GM23248 (cell line): ENCODE measurements at regions not wholly inside any gene's neighbourhood (a gene's known extent, or its start where the extent isn't known, plus 50 kb on each side); places are given as distances from the start of the nearest gene placed in this dataset.

Experiments
- DNase-seq: peaks from one replicate; pipeline ENCODE4 v3.0.0-alpha.2; 2015
- H2AFZ ChIP-seq: fragments of 200-600 bp; sonication (generic); 2 replicates; pipeline ENCODE4 v1.6.1; 2016; ENCODE audit warnings: antibody characterized with exemption
- H3F3A ChIP-seq: fragments of 200-600 bp; sonication (generic); 2 replicates; pipeline ENCODE4 v1.6.1; 2016; ENCODE audit warnings: mild to moderate bottlenecking, antibody characterized with exemption, mixed run types; ENCODE audit not compliant: insufficient read depth
- H3K27ac ChIP-seq: fragments of 200-600 bp; sonication (generic); 2 replicates; pipeline ENCODE4 v1.5.1; 2016; ENCODE audit warnings: mild to moderate bottlenecking
- H3K27me3 ChIP-seq: fragments of 200-600 bp; sonication (generic); replicated peaks from 2 replicates; pipeline ENCODE4 v1.6.1; 2016; ENCODE audit warnings: mild to moderate bottlenecking; ENCODE audit not compliant: insufficient read depth
- H3K36me3 ChIP-seq: fragments of 200-600 bp; sonication (generic); 2 replicates; pipeline ENCODE4 v1.6.1; 2016; ENCODE audit warnings: low read depth, mild to moderate bottlenecking
- H3K4me1 ChIP-seq: fragments of 200-600 bp; sonication (generic); 2 replicates; pipeline ENCODE4 v1.6.1; 2016; ENCODE audit warnings: mild to moderate bottlenecking; ENCODE audit not compliant: insufficient read depth
- H3K4me2 ChIP-seq: fragments of 200-600 bp; sonication (generic); one replicate; pipeline ENCODE4 v1.6.1; 2016; ENCODE audit warnings: mild to moderate bottlenecking; ENCODE audit not compliant: unreplicated experiment
- H3K4me3 ChIP-seq: fragments of 200-600 bp; sonication (generic); 2 replicates; pipeline ENCODE4 v1.5.1; 2016; ENCODE audit warnings: mild to moderate bottlenecking
- H3K79me2 ChIP-seq: fragments of 200-600 bp; sonication (generic); 2 replicates; pipeline ENCODE4 v1.6.1; 2016; ENCODE audit warnings: mild to moderate bottlenecking; ENCODE audit not compliant: insufficient read depth
- H3K9ac ChIP-seq: fragments of 200-600 bp; sonication (generic); 2 replicates; pipeline ENCODE4 v1.6.1; 2016; ENCODE audit warnings: mild to moderate bottlenecking
- H3K9me2 ChIP-seq: fragments of 200-600 bp; sonication (generic); 2 replicates; pipeline ENCODE4 v1.6.1; 2016; ENCODE audit warnings: mixed run types, mild to moderate bottlenecking, moderate library complexity; ENCODE audit not compliant: insufficient read depth
- H3K9me3 ChIP-seq: fragments of 200-600 bp; sonication (generic); one replicate; pipeline ENCODE4 v1.6.1; 2017; ENCODE audit warnings: low read depth
- H4K20me1 ChIP-seq: fragments of 200-600 bp; sonication (generic); 2 replicates; pipeline ENCODE4 v1.6.0; 2016; ENCODE audit not compliant: insufficient read depth
- EZH2 ChIP-seq: fragments of 200-600 bp; sonication (generic); IDR thresholded peaks from 2 replicates; pipeline ENCODE4 v1.6.1; 2018; ENCODE audit warnings: antibody characterized with exemption, mild to moderate bottlenecking; ENCODE audit not compliant: insufficient read depth, poor library complexity, severe bottlenecking
- EZH2phosphoT487 ChIP-seq: fragments of 200-600 bp; sonication (generic); IDR thresholded peaks from 2 replicates; pipeline ENCODE4 v1.6.1; 2018; ENCODE audit warnings: antibody characterized with exemption, moderate library complexity, mild to moderate bottlenecking, low read depth; ENCODE audit not compliant: insufficient read depth
- WGBS, 2 experiments: methylation state at CpG; one replicate each; pipeline ENCODE4 v1.1.6; 2015 to 2017; ENCODE audit warnings: low lambda C conversion rate in 2 of 2, low coverage in 1 of 2; ENCODE audit errors: missing lambda C conversion rate in 2 of 2; 5-methylcytosine and 5-hydroxymethylcytosine counted together
- in situ Hi-C: fragments of 300-500 bp; cut with MboI; formaldehyde crosslinking; loops from 2 replicates; pipeline ENCODE4 v1.15.0; 2020

DNA sequence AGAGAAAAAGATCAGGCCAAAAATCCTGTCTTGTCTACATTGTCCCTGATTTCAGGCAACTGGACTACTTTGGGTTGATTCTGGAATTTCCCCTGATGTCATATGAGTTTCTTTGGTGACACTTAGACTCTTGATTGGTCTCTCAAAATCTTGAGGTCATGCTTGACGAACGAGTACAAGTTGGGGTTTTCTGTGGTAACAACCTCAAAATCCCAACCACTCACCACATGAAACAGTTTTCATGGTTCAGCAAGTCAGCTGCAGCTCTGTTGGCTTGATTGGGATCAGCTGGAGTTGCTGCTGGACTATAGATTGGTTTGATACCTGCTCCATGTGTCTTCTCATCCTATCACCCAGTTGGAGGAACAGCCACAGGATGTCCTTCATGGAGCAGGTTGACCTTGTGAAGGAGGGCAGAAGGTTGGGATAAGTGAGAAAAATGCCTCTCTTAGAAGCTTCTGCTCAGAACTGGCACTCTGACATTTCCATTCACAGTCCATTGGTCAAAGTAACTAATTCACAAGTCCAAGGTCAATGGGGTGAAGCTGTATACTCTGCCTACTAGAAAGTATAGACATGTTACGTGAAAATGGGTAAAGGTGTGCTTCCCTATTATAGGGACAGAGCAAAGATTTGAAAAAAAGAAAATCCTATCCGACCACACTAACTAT lies 284.5 kb downstream of the SH3GL2 start:
- H2AFZ ChIP-seq, result no peak overlapping the region
- H4K20me1 ChIP-seq, result no peaks in the 10 kb centered on the region
- H3K27ac ChIP-seq, result no peak overlapping the region
- H3K9me3 ChIP-seq, result no peaks in the 10 kb centered on the region
- no peak overlapping the region for H3K4me3 ChIP-seq
- no peaks in the 10 kb centered on the region for H3K9me2 ChIP-seq
- no peaks in the 10 kb centered on the region for H3K79me2 ChIP-seq
- no peaks in the 10 kb centered on the region for H3K36me3 ChIP-seq
- no peak for DNase-seq
- peaks cover 8% of the 10 kb centered on the region; the same call in 1 of the 2 replicates for H3K27me3 ChIP-seq
- H3K4me2 ChIP-seq, result no peak overlapping the region
- H3K9ac ChIP-seq, result no peak overlapping the region
- no peaks in the 10 kb centered on the region for H3K4me1 ChIP-seq
- no peaks in the 10 kb centered on the region for H3F3A ChIP-seq
- in situ Hi-C loops, result no loop called here
- 27 to 33% methylated on average over 4 of the region's 4 CpGs for WGBS, 2 experiments
- TF ChIP-seq EZH2, result no peak

GRCh38 chr9:17863924-17864323 lies 285.1 kb downstream of the SH3GL2 start:
- H3K4me3 ChIP-seq, result no peak overlapping the region
- H4K20me1 ChIP-seq, result no peaks in the 10 kb centered on the region
- TF ChIP-seq EZH2phosphoT487, result no peak
- TF ChIP-seq EZH2, result no peak
- no peaks in the 10 kb centered on the region for H3K4me1 ChIP-seq
- no peak overlapping the region for H2AFZ ChIP-seq
- no peak overlapping the region for H3K4me2 ChIP-seq
- in situ Hi-C loops, result no loop called here
- H3K9me2 ChIP-seq, result no peaks in the 10 kb centered on the region
- H3K27me3 ChIP-seq, result peaks cover 8% of the 10 kb centered on the region; the same call in 1 of the 2 replicates
- DNase-seq, result no peak
- no peaks in the 10 kb centered on the region for H3K36me3 ChIP-seq
- H3K9me3 ChIP-seq, result no peaks in the 10 kb centered on the region
- H3K79me2 ChIP-seq, result no peaks in the 10 kb centered on the region
- no peaks in the 10 kb centered on the region for H3F3A ChIP-seq
- H3K27ac ChIP-seq, result no peak overlapping the region
- no peak overlapping the region for H3K9ac ChIP-seq

DNA sequence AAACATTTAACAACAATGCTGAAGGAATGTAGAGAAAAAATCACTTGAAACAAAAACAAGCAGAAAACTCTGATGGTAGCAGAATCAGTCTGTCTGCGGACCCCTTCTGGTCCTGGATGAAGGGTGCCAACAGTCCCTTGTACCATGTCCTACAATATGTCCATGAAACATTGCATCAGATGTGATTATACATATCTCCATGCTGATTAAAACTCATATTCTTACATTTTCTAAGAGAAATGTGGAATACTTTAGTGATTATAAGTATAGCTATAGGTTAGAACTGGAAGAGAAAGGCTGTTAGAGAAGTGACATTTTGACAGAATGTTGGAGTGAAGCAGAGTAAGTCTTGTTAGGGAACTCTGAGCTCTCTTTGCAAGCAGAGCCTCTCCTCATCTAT lies 286.1 kb downstream of the SH3GL2 start:
- H3K4me1 ChIP-seq, result no peaks in the 10 kb centered on the region
- H3K4me3 ChIP-seq, result no peak overlapping the region
- no peak for DNase-seq
- no peaks in the 10 kb centered on the region for H3F3A ChIP-seq
- no peak overlapping the region for H2AFZ ChIP-seq
- in situ Hi-C loops, result no loop called here
- H4K20me1 ChIP-seq, result no peaks in the 10 kb centered on the region
- H3K4me2 ChIP-seq, result no peak overlapping the region
- H3K27me3 ChIP-seq, result peaks cover 8% of the 10 kb centered on the region; the same call in 1 of the 2 replicates
- H3K27ac ChIP-seq, result no peak overlapping the region
- H3K9ac ChIP-seq, result no peak overlapping the region
- H3K9me3 ChIP-seq, result no peaks in the 10 kb centered on the region
- no peaks in the 10 kb centered on the region for H3K79me2 ChIP-seq
- H3K9me2 ChIP-seq, result no peaks in the 10 kb centered on the region
- WGBS, 2 experiments, result 33 to 35% methylated on average over 1 of the region's 1 CpG
- H3K36me3 ChIP-seq, result no peaks in the 10 kb centered on the region
- TF ChIP-seq EZH2phosphoT487 (no peak), EZH2 (no peak)

DNA sequence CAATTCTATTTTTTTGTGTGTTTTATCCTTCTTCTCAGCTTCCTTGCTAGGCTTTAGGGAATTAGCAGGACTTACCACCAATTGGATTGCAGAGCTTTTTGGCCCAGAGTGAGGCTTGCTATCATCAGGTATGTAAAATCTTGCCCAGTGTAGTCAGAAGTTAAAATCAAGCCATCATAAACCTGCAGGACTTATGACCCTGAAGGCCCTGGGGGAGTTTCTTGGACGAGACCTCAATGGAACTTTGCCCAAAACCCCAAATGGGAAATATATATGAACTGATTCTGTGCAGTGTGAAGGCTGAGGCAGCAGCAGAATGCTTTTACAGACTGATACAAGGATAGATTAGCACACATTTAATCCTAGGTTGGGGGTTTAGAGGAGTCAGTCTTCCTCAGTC lies 287.0 kb downstream of the SH3GL2 start:
- 0% methylated on average over 1 of the region's 1 CpG for WGBS, 2 experiments
- H3K4me3 ChIP-seq, result no peak overlapping the region
- in situ Hi-C loops, result no loop called here

DNA sequence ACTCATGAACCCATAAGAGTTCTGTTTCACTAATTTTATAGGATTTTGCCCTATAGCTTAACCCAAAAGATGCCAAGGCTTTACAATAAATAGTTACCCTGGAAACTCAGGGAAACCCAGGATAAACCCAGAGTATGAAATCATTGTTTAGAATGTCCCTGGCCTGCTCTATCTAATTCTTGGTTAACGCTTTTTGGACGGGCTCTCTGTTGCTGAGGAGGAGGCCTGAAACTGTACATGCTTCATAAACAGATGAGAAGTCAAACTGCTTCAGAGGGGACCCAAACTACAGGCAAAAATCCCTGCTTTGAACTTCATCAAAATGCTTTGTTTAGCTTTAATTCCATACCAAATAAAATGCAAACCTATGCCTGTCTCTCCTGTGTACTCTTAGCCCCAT lies 291.9 kb downstream of the SH3GL2 start:
- H3K9me3 ChIP-seq, result no peaks in the 10 kb centered on the region
- H3K4me2 ChIP-seq, result no peak overlapping the region
- H3K4me3 ChIP-seq, result no peak overlapping the region
- H4K20me1 ChIP-seq, result no peaks in the 10 kb centered on the region
- no peak overlapping the region for H3K27ac ChIP-seq
- no peak overlapping the region for H2AFZ ChIP-seq
- H3K36me3 ChIP-seq, result no peaks in the 10 kb centered on the region
- H3K27me3 ChIP-seq, result peaks cover 8% of the 10 kb centered on the region; the same call in 1 of the 2 replicates
- DNase-seq, result no peak
- no peaks in the 10 kb centered on the region for H3K79me2 ChIP-seq
- 34 to 49% methylated on average over 2 of the region's 2 CpGs for WGBS, 2 experiments
- in situ Hi-C loops, result no loop called here
- no peak overlapping the region for H3K9ac ChIP-seq
- TF ChIP-seq EZH2 (no peak), EZH2phosphoT487 (no peak)
- H3F3A ChIP-seq, result no peaks in the 10 kb centered on the region
- H3K9me2 ChIP-seq, result no peaks in the 10 kb centered on the region
- no peaks in the 10 kb centered on the region for H3K4me1 ChIP-seq

More for the DNA sequence above, 287.0 kb downstream of the SH3GL2 start:
- no peaks in the 10 kb centered on the region for H4K20me1 ChIP-seq
- TF ChIP-seq EZH2, result no peak
- no peak for TF ChIP-seq EZH2phosphoT487
- H3K4me2 ChIP-seq, result no peak overlapping the region
- H2AFZ ChIP-seq, result no peak overlapping the region
- no peak overlapping the region for H3K27ac ChIP-seq
- H3K9me2 ChIP-seq, result no peaks in the 10 kb centered on the region
- H3K9ac ChIP-seq, result no peak overlapping the region
- no peaks in the 10 kb centered on the region for H3K36me3 ChIP-seq
- peaks cover 8% of the 10 kb centered on the region; the same call in 1 of the 2 replicates for H3K27me3 ChIP-seq
- no peak for DNase-seq
- H3F3A ChIP-seq, result no peaks in the 10 kb centered on the region
- H3K9me3 ChIP-seq, result no peaks in the 10 kb centered on the region
- H3K79me2 ChIP-seq, result no peaks in the 10 kb centered on the region
- H3K4me1 ChIP-seq, result no peaks in the 10 kb centered on the region
